GM19025 (cell line): ENCODE measurements at regions not wholly inside any gene's neighbourhood (a gene's known extent, or its start where the extent isn't known, plus 50 kb on each side); places are given as distances from the start of the nearest gene placed in this dataset.

Source experiments
- ATAC-seq: cut with Tn5 transposase; IDR thresholded peaks from one replicate; pipeline ENCODE4 v1.9.1; 2021; ENCODE audit warnings: mild to moderate bottlenecking, low read depth, moderate library complexity; ENCODE audit not compliant: unreplicated experiment

DNA sequence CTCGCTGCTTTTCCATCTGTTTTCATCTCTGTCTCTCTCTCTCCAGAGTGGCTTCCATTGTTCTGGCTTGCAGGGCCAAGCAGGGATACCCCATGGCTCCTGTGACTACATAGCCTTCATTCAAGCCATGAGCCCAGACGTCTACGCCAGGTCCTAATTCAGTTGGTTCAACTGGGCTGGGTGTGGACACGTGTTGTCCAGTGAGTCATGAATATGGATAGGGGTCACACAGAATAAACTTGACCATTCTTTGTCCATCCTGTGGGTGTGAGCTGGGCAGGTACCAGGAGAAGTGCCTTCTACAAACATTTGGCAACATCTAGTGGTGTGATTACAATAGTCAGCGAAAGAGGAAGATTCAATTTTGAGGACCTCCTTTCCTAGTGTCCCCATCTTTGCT lies 96.9 kb upstream of the ARMC2 start:
- no peak for ATAC-seq

DNA sequence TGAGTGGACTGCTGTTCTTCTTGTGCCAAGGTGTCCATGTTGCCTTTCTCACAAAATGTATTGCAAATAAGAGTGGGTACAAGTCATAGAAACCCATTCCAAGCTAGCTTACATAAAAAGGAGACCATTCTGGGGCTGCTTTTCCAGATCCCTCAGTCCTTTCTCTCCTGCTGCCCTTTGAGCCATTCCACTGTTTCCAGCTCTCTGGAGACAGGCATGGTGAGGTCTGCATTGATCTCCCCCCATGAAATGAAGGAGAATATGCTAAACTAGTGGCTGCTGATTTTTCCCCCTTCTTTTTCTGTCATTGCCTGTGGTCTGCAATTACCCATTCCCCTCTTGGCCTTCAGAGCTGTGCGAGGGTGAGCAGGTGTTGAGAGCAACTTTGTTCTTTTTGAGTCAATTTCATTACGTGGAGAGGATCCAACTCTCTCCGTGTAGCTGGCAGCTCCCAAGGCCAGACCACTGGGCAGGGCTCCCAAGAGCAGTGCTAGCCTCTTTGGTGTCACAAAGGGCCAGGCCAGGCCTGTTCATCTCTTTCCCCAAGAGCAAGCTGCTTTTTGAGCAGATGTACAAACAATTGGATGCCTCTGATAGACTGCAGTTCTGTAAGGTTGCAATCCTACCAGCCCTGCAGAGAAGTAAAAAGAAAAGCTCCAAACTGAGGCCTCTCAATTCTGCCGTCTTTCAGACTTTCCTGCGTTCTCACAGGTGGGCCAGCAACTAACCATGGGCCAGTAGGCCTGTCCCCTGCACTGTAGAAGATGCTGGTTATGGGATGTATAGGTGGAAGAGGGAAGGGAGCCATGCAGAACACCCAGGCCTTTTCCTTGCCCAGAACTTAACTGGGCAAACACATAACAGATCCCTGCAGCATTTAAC lies 96.1 kb upstream of the ARMC2 start:
- ATAC-seq = no peak

DNA sequence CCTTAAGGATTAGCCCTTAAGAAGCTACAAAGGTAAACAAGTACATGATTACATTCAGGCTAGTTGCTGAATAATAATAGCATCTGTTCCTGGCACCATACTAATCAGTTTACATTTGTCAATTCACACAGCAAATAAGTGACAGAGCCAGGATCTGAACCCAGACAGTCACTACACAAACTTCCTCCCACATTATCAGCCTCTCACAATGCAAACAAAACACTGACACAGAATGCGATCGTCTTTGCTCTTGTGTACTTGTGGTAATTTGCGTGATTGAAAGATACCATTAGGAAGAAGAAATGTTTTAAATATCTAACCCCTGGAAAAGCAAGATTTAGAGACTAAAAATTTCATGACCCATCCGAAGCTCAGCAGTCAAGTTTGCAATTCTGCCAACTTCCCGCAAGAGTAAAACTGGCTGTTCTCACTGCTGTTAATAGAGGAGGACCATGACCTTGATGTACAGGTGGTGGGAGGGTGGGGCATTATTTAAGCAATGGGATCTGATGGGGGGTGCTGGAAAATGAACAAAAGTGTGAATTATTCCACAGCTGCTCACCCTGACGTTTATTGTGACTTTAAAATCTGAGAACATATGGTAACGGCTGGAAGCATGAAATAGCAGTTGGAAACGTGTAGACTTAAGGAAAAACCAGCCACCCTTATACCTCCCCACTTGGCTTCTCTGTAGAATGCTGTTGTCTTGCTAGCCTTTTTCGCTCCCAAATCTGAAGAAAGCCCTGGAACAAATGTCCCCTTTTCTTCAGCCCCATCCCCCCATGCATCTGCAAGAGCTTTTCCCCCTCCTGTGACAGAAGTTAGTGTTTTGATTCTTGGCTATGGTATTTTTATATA lies 95.3 kb upstream of the ARMC2 start:
- no peak for ATAC-seq

DNA sequence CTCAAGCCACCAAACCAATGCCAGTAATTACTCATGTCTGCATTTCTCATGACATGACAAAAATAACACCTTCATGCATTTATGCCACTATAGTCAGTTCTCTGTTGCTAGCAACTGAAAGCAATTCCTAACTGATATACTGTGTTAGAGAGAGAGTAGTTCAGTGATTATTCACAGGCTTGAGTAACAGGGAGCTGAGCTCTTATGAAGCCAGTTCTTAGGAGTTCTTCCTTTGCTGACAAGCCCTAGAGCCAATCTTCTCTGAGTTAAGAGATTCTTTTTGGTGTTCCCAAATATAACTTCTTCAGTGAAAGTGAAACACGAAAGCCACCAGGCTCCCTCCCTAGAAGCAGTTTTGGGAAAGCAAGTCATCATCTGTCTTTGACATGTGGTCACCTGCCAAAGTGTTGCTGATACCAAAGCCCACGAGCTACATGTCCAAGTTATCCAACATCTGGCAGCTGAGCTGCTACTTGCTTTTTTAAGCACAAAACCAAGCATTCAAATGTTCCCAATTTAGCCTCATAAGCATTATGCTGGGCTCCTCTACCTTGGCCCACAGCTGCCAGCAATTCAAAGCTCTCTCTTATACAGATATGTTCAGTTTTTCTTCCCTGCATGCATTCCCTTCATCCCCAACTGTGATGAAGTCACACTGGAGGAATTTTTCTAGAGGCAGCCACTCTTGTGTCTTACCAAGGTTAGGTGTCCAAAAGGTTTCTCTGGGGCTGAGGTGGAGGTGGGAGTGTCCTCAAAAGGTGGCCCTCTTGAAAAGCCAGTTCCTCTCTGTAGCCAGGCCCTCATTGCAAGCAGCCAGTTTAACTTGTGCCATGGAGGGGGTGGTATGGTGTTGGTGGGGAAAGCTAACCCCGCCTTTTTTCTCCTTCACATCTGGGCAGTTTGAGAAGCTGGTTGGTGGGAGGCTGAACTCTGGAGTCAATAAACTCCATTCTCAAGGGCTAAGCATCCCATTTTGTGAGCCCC lies 92.7 kb upstream of the ARMC2 start:
- ATAC-seq = no peak

DNA sequence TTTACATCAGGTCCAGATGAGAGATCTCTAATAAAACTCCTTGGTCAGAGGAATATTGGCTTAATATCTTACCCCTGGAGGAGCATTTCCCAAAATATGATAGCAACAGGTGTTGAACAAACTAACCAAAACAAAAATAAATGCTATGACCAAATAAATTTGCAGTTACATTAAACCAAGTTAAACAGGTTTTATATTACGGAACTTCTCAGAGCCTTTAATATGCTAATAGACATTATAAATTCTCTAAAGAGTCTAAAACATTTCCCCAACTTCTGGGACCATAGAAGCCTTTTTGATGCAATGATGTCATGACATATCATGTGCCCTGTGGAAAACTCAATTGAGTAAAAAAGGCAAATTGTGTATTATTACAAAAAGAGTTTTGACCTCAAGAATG lies 90.9 kb upstream of the ARMC2 start:
- no peak for ATAC-seq

DNA sequence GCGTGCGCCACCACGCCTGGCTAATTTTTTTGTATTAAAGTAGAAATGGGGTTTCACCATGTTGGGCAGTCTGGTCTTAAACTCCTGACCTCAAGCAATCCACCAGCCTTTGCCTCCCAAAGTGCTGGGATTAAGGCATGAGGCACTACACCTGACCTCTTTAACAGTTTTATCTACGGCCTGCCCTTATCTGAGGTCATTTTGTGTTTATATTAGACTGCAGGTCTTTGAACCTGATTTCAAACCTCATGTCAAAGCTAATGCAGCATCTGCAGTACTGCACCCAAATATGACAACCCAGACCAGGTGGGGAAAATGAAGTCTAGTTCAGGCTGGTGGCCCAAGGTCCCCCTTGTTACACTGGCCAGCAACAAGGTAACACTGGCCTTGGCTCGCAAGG lies 89.3 kb upstream of the ARMC2 start:
- no peak for ATAC-seq

DNA sequence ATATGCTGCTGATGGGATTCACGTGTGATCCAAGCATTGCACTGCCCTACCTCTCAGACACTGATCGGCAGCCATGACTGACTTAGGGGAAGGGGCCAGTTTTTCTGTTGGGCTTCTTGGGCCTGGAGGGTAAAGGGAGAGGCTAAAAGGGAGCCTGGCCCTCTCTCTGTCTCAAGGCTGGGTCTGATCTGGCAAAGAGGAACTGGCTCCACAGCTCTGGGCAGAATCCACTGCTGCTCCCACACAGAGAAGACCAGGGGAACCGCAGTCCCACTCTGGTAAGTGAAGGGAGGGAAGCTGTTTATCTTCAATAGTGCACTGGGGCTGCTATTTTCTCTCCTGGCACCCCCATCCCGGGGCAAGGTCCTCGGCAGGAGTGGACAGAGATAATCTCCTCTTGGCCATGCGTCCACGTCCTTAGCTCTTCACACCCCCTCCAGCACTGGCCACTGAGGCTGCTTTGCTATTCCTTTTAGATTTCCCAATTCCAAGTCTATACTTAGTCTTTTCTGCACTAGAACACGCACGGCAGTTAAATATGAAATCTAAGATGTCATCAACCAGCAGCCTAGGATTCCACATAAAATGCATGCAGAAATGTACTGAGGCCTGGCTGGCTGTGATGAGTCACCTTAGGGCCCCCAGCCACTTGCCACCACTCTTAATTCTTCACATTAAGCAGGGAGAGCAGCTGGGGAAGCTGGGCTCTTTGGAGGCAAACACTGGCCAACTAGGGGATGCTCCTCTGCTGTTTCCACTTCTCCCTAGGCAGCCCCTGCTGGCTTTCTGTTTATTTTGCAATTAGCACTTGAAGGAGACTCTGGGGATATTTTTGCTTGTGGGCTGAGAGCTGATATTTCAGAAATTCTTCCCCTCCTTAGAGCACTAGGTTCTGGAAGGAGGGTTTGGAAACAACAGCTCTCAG lies 87.8 kb upstream of the ARMC2 start:
- no peak for ATAC-seq

DNA sequence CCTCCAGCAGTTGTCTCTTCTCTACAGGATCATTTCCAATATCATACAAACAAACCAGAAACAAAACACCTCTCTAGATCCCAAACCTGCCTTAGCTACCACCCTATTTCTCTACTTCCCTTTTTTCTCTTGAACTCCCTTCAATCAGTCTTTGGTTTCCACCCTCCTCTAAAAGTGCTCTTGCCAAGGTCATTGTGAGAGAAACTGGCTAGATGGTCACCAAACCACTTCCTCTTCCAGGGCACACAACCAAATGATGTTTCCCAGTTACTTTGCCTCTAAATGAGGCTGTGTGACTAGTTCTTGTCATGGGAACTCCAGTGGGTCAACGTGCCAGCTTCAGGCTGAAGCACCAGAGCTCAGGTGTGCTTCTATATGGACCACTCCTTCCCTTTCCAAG lies 85.8 kb upstream of the ARMC2 start:
- no peak for ATAC-seq

DNA sequence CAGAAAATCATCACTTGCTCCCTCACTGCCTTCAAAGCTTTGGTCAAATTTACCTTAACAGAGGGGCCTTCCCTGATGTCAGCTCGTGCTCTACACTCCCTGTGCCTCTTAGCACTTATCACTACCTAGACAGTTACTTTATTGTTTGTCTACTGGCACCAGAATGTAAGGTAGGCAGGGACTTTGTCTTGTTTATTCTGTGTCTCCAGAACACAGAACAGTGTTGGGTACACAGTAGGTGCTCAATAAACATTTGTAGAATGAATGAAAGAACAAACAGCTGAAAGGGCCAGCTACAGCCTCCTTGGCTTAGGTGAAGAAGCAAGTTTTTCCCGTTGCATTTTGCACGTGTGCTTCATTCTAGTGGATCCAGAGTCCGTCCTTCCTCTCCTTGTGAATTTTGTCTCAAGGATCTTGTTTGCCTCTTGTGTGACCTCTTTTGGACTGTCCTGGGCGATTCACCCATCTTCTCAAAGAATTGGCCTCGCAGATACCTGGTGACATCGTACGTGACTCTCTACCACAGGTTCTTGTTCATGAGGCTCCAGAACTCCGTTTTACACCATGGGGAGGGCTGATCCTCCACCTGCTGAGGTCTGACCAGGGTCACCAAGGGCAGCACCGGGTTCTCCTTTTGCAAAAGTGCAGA lies 84.2 kb upstream of the ARMC2 start:
- no peak for ATAC-seq

DNA sequence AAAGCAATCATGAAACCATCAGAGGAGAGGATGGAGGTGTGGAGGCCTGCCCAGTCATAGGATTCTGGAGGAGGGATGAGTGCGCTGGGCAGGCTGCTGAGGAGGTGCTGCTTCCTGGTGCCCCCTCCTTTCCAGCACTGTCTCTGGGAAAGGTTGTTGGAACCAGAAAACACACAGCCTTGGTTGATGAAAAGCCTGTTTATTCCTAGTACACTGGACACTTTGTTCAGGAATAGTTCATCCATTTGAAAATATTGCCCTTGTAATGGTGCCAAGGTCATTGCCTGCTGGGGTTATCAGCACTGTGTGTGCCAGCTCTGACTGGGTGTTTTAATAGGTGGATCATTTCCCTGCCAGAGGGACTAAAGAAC lies 83.7 kb upstream of the ARMC2 start:
- no peak for ATAC-seq

DNA sequence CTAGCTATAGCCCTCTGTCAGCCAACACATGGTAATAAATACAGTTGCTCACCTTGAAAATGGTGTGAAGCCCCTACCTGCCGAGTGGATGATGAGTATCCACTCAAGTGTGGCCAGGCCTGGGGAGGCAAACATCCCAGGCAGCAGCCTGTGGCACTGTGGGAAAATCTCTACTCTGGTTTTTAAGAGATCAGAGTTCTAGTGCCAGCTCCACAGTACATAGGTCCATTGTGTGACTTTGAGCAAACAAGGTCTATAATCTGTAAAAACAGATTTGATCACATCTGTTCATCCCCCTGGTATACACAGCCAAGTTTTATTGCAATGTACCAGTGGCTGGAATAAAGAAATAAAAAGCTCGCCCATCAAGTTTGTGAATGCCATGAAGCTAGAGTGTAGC lies 82.7 kb upstream of the ARMC2 start:
- ATAC-seq = no peak

DNA sequence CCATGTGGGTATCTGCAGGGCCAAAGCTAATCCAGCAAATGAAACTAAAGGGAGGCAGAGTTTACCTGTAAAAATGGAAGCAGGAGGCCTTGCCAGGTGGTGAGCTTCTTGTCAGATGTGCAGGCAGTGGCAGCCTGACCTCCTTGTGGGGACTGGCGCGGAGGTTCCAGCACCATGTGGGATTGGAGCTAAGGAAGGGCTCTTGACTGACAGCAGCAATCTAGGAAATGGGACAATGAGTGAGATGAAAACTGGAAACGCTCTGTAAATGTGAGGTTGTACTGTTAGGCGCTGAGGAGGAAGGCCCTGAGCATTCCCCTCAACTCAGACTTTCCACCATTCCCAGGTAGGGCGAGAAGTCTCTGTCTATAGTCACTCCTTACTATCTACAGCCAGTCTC lies 81.8 kb upstream of the ARMC2 start:
- no peak for ATAC-seq

DNA sequence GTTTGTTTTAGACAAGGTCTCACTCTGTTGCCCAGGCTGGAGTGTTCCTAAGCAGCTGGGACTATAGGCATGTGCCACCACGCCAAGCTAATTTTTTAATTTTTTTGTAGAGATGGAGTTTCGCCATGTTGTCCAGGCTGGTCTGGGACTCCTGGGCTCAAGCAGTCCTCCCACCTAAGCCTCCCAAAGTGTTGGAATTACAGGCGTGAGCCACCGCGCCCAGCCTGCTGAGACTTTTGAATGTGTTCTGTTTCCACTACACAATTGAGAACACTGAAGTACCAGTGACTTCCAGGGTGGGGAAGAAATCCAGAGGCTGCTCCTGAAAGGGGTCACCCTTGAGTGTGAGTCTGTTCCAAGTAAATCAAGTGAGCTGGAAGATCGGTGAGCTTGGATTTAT lies 81.3 kb upstream of the ARMC2 start:
- ATAC-seq = no peak

DNA sequence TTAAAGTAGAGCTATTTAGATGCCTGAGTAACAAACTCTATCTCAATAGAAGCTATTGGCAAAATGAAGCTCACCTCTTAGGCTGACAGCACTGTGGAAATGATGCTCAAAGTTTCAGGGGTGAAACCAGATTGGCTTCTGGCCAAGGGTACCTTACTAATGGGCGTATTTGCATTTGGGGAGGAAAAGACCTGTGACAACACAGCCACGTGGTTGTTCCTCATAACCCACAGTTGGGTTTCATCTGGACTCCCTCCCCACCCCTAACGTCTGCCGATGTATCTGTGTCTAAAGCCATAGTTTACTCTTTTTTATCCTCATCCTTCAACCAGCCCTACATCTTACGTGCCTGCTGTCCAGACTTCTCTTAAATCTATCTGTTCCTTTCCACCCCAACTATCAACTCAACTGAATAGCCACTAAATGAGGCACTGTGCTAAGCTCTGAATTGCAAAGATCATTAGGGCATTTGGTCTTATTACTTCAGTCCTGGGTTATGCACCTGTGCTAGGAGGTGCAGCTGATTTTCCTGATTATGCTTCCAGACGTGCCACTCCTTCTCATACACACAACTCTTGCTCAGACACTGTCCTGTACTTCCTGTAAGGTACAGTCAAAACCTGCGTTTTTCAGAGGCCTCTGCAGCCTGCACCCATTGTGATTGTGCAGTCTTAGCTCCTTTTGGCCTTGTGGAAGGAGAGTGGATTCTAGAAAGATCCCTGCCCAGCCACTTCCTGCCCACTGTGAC lies 80.6 kb upstream of the ARMC2 start:
- ATAC-seq = no peak

DNA sequence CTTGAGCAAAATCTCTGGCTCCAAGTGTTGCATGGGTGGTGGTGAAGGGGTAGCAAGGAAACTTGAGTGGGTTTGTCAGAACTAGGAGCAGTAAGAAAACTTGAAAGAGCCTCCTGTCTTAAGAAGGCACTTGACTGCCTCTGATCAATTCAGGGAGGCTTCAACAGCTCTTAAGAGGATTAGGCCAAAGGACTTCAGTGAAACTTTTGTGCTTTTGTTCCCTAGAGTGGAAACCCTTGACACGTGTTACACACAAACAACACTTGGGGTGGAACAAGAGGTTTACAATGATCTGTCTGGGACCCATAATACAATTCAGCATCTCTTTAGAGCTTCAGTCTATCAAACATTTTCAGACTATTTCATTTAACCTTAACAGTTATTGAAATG lies 80.1 kb upstream of the ARMC2 start:
- no peak for ATAC-seq

DNA sequence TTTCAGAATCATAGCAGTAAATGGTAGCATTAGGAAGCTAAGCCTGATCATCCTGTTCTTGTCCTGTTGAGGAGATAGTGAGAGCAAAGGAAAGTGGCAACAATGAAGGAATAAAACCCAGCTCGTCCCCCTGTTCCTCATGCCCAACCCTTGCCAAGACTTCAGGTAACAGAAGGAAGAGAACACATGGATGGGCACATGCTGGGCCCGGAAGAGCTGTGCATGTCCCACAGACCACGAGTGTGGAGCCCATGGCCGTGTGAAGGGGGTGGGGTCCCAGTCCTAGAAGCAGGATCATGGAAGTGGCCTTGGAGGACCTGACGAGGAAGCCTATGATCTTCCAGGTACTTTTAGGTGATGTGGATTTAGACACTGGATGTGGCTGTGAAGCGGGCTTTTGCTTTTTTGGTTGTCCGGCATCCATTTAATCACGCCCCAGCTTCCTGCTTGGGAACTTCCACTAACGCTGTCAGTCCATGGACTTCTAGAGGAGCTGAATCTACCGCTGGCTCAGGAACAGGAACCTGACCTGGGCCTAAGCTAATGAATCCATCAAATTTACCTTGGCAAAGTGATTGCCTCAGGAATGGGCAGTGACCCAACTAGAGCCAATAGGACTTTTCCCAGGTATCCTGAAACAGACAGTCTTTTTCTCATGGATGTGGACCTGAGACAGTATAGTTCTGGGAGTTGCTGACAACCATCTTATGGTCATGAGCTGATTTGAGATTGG lies 79.3 kb upstream of the ARMC2 start:
- ATAC-seq = no peak

DNA sequence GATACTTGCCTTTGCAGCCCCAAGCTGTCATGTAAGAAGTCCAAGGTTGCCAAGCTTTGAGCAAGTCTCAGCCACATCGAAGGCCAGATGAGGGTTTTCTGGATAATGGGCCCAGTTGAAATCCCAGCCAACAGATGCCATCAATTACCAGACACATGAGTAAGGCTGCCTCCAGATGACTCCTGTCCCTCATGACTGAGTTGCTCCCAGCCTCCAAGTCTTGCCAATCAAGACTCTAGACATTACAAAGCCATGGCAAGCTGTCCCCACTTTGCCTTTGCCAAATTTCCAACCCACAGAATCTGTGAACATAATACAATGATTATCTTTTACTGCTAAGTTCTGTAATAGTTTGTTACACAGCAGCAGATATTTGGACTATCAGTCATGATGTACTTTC lies 76.8 kb upstream of the ARMC2 start:
- no peak for ATAC-seq

DNA sequence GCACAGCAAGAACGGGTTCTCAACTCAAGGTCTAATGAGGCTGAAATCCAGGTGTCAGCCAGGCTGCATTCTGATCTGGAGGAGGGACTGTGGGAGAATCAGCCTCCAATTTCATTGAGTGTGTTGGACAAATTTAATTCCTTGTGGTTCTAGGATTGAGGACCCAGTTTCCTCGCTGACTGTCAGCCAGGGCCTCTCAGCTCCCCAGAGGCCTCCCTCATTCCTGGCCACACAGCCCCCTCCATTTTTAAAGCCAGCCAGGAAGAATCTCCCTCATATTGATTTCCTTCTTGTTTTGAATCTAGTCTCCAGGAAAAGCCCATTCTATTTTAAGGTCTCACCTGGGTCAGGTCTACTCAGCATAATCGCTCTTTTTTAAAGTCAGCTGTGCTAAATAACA lies 73.7 kb upstream of the ARMC2 start:
- no peak for ATAC-seq
